Osteocyte (in vitro differentiated cells): ENCODE measurements at regions not wholly inside any gene's neighbourhood (a gene's known extent, or its start where the extent isn't known, plus 50 kb on each side); places are given as distances from the start of the nearest gene placed in this dataset.

Experiments
- DNase-seq: peaks from one replicate; pipeline ENCODE4 v3.0.0; 2021; ENCODE audit warnings: mixed read lengths; ENCODE audit not compliant: unreplicated experiment; ENCODE audit errors: extremely low spot score
- H3K27ac Mint-ChIP-seq: one replicate; pipeline ENCODE4 v1.8.0; 2021; ENCODE audit warnings: mild to moderate bottlenecking, mixed read lengths; ENCODE audit not compliant: unreplicated experiment
- H3K27me3 Mint-ChIP-seq: one replicate; pipeline ENCODE4 v1.8.0; 2021; ENCODE audit warnings: mixed read lengths; ENCODE audit not compliant: unreplicated experiment
- H3K36me3 Mint-ChIP-seq: one replicate; pipeline ENCODE4 v1.8.0; 2021; ENCODE audit warnings: mixed read lengths; ENCODE audit not compliant: unreplicated experiment
- H3K4me1 Mint-ChIP-seq: one replicate; pipeline ENCODE4 v1.8.0; 2021; ENCODE audit warnings: mixed read lengths; ENCODE audit not compliant: unreplicated experiment
- H3K4me3 Mint-ChIP-seq: one replicate; pipeline ENCODE4 v1.8.0; 2021; ENCODE audit warnings: mild to moderate bottlenecking, moderate library complexity, mixed read lengths; ENCODE audit not compliant: unreplicated experiment
- H3K9me3 Mint-ChIP-seq: one replicate; pipeline ENCODE4 v1.8.0; 2021; ENCODE audit warnings: mixed read lengths; ENCODE audit not compliant: unreplicated experiment
- CTCF ChIP-seq: fragments of 200-600 bp; sonication (generic); IDR thresholded peaks from 2 replicates; pipeline ENCODE4 v1.5.0; 2021; ENCODE audit warnings: antibody characterized with exemption, mild to moderate bottlenecking, moderate library complexity

DNA sequence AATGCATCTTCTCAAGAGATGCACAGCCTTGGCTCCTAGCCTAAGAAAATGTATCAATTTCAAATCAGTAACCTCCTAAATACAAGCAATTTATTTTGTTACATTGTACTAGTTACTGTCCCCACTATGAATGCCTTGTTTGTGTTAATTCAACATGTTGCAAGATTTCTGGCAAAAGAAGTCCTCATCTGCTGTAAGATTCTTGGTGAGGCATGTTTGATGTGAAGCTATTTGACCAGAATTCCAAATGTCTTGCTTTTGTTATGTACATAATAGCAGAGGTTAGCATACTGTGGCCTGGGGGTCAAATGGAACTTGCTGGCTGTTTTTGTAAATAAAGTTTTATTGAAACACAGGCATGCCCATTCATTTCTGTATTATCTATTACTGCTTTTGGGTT lies 1023.1 kb upstream of the WWC1 start:
- no peak for TF ChIP-seq CTCF
- no peak overlapping the region for H3K4me3 Mint-ChIP-seq
- no peaks in the 10 kb centered on the region for H3K36me3 Mint-ChIP-seq
- no peaks in the 10 kb centered on the region for H3K9me3 Mint-ChIP-seq
- peaks cover 19% of the 10 kb centered on the region for H3K27me3 Mint-ChIP-seq
- no peaks in the 10 kb centered on the region for H3K4me1 Mint-ChIP-seq
- no peak for DNase-seq
- H3K27ac Mint-ChIP-seq: no peak overlapping the region

GRCh38 chr5:167269146-167269545 lies 1022.3 kb upstream of the WWC1 start:
- Mint-ChIP-seq H3K9me3 (no peaks in the 10 kb centered on the region), H3K4me1 (no peaks in the 10 kb centered on the region), H3K4me3 (no peak overlapping the region), H3K27me3 (peaks cover 18% of the 10 kb centered on the region), H3K27ac (no peak overlapping the region), H3K36me3 (no peaks in the 10 kb centered on the region)
- no peak for DNase-seq
- no peak for TF ChIP-seq CTCF

DNA sequence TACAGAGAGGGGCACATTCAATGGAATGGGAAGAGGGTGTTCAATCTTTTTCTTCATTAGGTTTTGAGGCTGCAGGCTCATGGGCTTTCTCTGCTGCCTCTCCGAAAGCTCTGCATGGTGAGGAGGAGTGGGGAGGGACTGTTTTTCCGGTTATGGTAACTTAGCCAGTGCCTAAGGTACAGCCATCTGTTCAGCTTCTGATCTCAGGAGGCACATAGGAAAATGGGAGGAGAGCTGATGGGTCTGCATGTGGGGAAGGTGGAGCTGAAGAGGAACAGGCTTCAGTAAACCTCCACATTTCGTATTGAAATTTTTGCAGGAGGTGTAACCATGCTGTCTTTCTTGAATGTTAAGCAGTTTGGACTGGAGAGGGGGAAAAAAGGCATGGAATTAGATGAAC lies 1020.4 kb upstream of the WWC1 start:
- H3K27me3 Mint-ChIP-seq: peaks cover 21% of the 10 kb centered on the region
- H3K4me1 Mint-ChIP-seq: no peaks in the 10 kb centered on the region
- H3K4me3 Mint-ChIP-seq: no peak overlapping the region
- no peak for DNase-seq
- no peaks in the 10 kb centered on the region for H3K36me3 Mint-ChIP-seq
- H3K9me3 Mint-ChIP-seq: no peaks in the 10 kb centered on the region
- H3K27ac Mint-ChIP-seq: no peak overlapping the region
- TF ChIP-seq CTCF: no peak

- Mint-ChIP-seq H3K27me3 (peaks cover 19% of the 10 kb centered on the region), H3K9me3 (no peaks in the 10 kb centered on the region), H3K36me3 (no peaks in the 10 kb centered on the region), H3K4me3 (no peak overlapping the region), H3K4me1 (no peaks in the 10 kb centered on the region), H3K27ac (no peak overlapping the region)
- no peak for DNase-seq
- TF ChIP-seq CTCF: no peak
Observed at GRCh38 chr5:167271511-167271910, 1019.9 kb upstream of the WWC1 start.

GRCh38 chr5:167280111-167280510 lies 1011.3 kb upstream of the WWC1 start:
- H3K4me3 Mint-ChIP-seq: no peak overlapping the region
- no peak for DNase-seq
- no peak overlapping the region for H3K27ac Mint-ChIP-seq
- no peaks in the 10 kb centered on the region for H3K9me3 Mint-ChIP-seq
- peaks cover 18% of the 10 kb centered on the region for H3K27me3 Mint-ChIP-seq
- TF ChIP-seq CTCF: no peak
- no peaks in the 10 kb centered on the region for H3K36me3 Mint-ChIP-seq
- H3K4me1 Mint-ChIP-seq: peaks cover 21% of the 10 kb centered on the region
